DOHH2 (cell line): ENCODE measurements at regions not wholly inside any gene's neighbourhood (a gene's known extent, or its start where the extent isn't known, plus 50 kb on each side); places are given as distances from the start of the nearest gene placed in this dataset.

Source experiments
- CTCF ChIP-seq: fragments of 200-600 bp; sonication (generic); IDR thresholded peaks from one replicate; pipeline ENCODE4 v1.5.1; 2014; ENCODE audit warnings: antibody characterized with exemption, mild to moderate bottlenecking, low read depth, low read length; ENCODE audit not compliant: poor library complexity, severe bottlenecking
- EZH2phosphoT487 ChIP-seq: fragments of 200-600 bp; sonication (generic); IDR thresholded peaks from 2 replicates; pipeline ENCODE4 v1.6.1; 2017; ENCODE audit warnings: borderline replicate concordance, mild to moderate bottlenecking, antibody characterized with exemption, low read length, moderate library complexity, mixed read lengths

GRCh38 chr6:137282254-137282653, 63.1 kb upstream of the IFNGR1 start:
- TF ChIP-seq EZH2phosphoT487: no peak
- no peak for TF ChIP-seq CTCF
